Fibroblast of mammary gland (primary cell): ENCODE measurements at regions not wholly inside any gene's neighbourhood (a gene's known extent, or its start where the extent isn't known, plus 50 kb on each side); places are given as distances from the start of the nearest gene placed in this dataset.
A peak's percentile ranks its signal among the peaks of the same experiment; 100 is the strongest.

Source experiments
- DNase-seq: peaks from one replicate; pipeline ENCODE4 v3.0.0-alpha.2; 2010; ENCODE audit warnings: low read depth
- H3K4me3 ChIP-seq: 2 replicates; pipeline ENCODE4 v1.5.1; 2011; ENCODE audit warnings: low read depth, mild to moderate bottlenecking, low read length, moderate library complexity; ENCODE audit not compliant: control insufficient read depth
- TF ChIP-seq, protein P1 (sequence below): conservative IDR thresholded peaks from 2 replicates; pipeline ENCODE4 v1.5.1; 2011; ENCODE audit warnings: low read depth, low read length, inconsistent platforms; ENCODE audit not compliant: control insufficient read depth, insufficient read depth

DNA sequence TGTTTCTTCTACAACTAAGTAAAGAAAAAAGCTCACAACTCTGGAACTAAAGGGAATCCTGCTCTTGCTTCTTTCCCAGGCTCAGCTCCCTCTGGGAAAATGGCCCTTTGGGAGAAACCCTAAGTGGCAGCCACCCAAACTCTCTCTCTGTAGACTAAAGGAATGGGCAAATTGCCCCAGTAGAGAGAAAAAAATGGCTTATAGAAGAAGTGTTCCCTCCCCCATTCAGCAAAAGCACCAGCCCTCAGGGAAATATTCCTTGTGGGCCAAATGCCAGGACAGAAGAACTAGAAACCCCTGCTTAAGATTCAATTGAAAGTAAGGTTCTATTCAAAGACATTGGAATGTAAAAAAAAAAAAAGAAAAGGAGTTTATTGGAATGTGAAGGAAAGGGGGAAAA is 603.7 kb upstream of the ALCAM start:
- peak; percentile 10 for DNase-seq
- TF ChIP-seq, protein P1, sequence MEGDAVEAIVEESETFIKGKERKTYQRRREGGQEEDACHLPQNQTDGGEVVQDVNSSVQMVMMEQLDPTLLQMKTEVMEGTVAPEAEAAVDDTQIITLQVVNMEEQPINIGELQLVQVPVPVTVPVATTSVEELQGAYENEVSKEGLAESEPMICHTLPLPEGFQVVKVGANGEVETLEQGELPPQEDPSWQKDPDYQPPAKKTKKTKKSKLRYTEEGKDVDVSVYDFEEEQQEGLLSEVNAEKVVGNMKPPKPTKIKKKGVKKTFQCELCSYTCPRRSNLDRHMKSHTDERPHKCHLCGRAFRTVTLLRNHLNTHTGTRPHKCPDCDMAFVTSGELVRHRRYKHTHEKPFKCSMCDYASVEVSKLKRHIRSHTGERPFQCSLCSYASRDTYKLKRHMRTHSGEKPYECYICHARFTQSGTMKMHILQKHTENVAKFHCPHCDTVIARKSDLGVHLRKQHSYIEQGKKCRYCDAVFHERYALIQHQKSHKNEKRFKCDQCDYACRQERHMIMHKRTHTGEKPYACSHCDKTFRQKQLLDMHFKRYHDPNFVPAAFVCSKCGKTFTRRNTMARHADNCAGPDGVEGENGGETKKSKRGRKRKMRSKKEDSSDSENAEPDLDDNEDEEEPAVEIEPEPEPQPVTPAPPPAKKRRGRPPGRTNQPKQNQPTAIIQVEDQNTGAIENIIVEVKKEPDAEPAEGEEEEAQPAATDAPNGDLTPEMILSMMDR, result no peak
- H3K4me3 ChIP-seq, result no peak overlapping the region

DNA sequence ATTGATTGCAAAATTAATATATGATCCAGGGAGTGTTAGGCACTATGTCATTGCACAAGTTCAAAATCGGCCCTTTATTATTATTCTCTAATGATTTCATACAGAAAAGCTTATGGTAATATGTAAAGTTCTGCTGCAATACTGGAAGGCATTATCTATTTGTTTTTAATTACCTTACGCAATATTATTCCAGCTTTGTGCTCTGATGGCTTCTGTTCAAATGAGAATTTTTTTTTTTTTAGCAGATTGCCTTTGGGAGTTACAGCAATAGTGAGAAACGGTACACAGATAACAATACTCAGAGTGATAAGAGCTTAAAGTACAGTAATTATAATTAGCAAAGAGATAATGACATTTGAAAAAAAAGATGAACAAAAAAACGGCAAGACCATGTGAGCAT is 602.2 kb upstream of the ALCAM start:
- TF ChIP-seq, protein P1, result no peak
- no peak overlapping the region for H3K4me3 ChIP-seq
- peak; percentile 12 for DNase-seq

DNA sequence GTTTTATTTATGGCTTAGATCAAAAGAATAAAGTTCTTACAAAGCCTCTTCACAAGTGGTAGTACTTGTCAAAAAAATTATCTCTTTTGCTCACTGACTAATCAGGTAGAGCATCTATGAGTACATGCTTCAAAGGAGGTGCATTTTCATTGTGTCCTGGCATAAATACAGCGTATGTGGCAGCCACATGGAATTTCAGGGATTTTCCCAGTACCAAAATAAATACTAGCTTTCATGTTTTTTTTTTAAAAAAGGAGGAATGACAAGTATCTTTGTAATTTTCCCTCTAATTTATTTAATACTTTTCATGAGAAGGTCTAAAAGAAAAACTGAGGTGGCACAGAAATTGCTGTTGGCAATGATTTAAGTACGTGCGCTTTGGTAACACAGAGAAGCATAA is 597.8 kb upstream of the ALCAM start:
- no peak overlapping the region for H3K4me3 ChIP-seq
- no peak for DNase-seq
- TF ChIP-seq, protein P1, result no peak

DNA sequence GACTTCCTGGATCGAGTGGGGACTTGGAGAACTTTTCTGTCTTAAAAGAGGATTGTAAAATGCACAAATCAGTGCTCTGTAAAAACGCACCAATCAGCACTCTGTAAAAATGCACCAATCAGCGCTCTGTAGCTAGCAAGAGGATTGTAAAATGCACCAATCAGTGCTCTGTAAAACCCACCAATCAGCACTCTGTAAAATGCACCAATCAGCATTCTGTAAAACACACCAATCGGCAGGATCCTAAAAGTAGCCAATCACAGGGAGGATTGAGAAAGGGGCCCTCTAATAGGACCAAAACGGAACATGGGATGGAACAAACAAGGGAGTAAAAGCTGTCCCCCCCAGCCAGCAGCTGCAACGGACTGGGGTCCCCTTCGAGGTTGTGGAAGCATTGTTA is 587.4 kb upstream of the ALCAM start:
- no peak for DNase-seq
- no peak overlapping the region for H3K4me3 ChIP-seq
- TF ChIP-seq, protein P1, result no peak

DNA sequence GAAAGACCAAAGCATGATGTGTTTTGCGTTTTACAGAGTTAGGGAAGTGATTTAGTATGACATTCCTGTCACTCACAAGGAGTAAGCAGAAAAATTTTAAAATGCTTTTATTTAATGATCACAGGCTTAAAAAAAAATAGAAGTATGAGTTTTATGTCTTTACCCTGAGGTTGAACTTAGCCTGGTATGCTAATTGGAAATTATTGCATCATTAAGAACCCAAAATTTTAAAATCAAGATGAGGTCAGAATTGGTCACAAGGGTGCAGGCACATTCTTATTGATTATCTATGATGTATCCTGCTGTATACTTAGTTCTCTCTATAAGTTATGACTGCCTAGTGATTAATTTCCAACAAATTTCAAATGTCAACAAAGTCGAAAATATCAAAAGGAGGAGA is 585.6 kb upstream of the ALCAM start:
- no peak for DNase-seq
- H3K4me3 ChIP-seq, result no peak overlapping the region
- TF ChIP-seq, protein P1, result no peak

- H3K4me3 ChIP-seq, result no peak overlapping the region
- peak; percentile 23 for DNase-seq
- TF ChIP-seq, protein P1, result no peak
Observed at GRCh38 chr3:104785947-104786346, 580.8 kb upstream of the ALCAM start.

DNA sequence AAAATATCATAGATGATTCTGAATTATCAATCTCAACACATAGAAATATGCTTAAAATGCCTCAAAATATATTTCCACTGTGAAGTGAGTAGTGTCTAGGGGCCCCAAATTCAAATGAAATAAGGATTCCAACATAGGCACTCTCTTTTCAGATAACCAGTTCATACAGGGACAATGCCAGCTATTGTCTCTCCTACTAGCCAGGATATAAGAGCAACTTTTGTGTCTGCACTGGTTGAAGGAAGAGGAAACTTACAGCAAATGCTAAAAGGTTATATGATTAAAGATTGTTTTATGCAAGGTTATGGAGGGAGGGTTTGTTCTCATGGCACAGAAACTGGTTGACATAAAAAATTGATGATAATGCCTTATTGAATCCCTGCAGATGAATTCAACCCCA is 579.4 kb upstream of the ALCAM start:
- H3K4me3 ChIP-seq, result no peak overlapping the region
- no peak for DNase-seq
- TF ChIP-seq, protein P1, result no peak
